CD4-positive, alpha-beta T cell (primary cell): ENCODE measurements at regions not wholly inside any gene's neighbourhood (a gene's known extent, or its start where the extent isn't known, plus 50 kb on each side); places are given as distances from the start of the nearest gene placed in this dataset.

ENCODE experiments used
- ATAC-seq: fragments of 200-7000 bp; cut with Tn5 transposase; one replicate; pipeline ENCODE4 v1.10.0; 2022; ENCODE audit warnings: mild to moderate bottlenecking; ENCODE audit not compliant: poor library complexity
- CTCF ChIA-PET: fragments of 350-600 bp; sonication (Branson Sonifier 250); formaldehyde crosslinking; loops from one replicate; lab custom pipeline; 2021; ENCODE audit warnings: antibody characterized with exemption, inconsistent platforms; lab: Charles Lee
- POLR2A ChIA-PET: fragments of 350-600 bp; sonication (Branson Sonifier 250); formaldehyde crosslinking; loops from one replicate; lab custom pipeline; 2021; ENCODE audit warnings: antibody characterized with exemption, inconsistent platforms; lab: Charles Lee
- DNase-seq, 14 experiments: peaks; one replicate each; pipeline ENCODE4 v3.0.0-alpha.2; 2013 to 2020; ENCODE audit warnings: mixed read lengths in 2 of 14
- H3K27ac ChIP-seq, 2 donors: one replicate each; pipeline versions ENCODE4 v1.5.1 to v1.7.0; 2013; ENCODE audit warnings: low read length in 2 of 2, low read depth in 1 of 2, mild to moderate bottlenecking in 1 of 2
- H3K27me3 ChIP-seq, 2 experiments: 1 replicate in 1 of 2; 2 replicates in 1 of 2; pipeline versions ENCODE4 v1.6.1 to v1.7.0; 2013; ENCODE audit warnings: low read length in 2 of 2, control low read depth in 1 of 2, mild to moderate bottlenecking in 1 of 2, moderate library complexity in 1 of 2; ENCODE audit not compliant: insufficient read depth in 2 of 2, control insufficient read depth in 1 of 2
- H3K36me3 ChIP-seq: one replicate; pipeline ENCODE4 v1.6.1; 2013; ENCODE audit warnings: low read length, control low read depth; ENCODE audit not compliant: insufficient read depth
- H3K4me1 ChIP-seq: one replicate; pipeline ENCODE4 v1.6.1; 2013; ENCODE audit warnings: low read length, control low read depth; ENCODE audit not compliant: insufficient read depth
- H3K4me3 ChIP-seq: one replicate; pipeline ENCODE4 v1.5.1; 2013; ENCODE audit warnings: mild to moderate bottlenecking, low read length, moderate library complexity
- H3K9me3 ChIP-seq, 2 experiments: 1 replicate in 1 of 2; 2 replicates in 1 of 2; pipeline versions ENCODE4 v1.6.1 to v1.7.0; 2013; ENCODE audit warnings: low read length in 2 of 2, mild to moderate bottlenecking in 2 of 2, control low read depth in 1 of 2, moderate library complexity in 1 of 2; ENCODE audit not compliant: control insufficient read depth in 1 of 2, insufficient read depth in 1 of 2
- H3K27ac Mint-ChIP-seq: one replicate; pipeline ENCODE4 v1.8.0; 2020; ENCODE audit warnings: mixed read lengths
- H3K27me3 Mint-ChIP-seq: one replicate; pipeline ENCODE4 v1.8.0; 2021; ENCODE audit warnings: mixed read lengths
- H3K36me3 Mint-ChIP-seq: one replicate; pipeline ENCODE4 v1.8.0; 2021; ENCODE audit warnings: low read depth, mixed read lengths
- H3K4me1 Mint-ChIP-seq: one replicate; pipeline ENCODE4 v1.8.0; 2021; ENCODE audit warnings: low read depth, mixed read lengths
- H3K4me3 Mint-ChIP-seq: one replicate; pipeline ENCODE4 v1.8.0; 2020; ENCODE audit warnings: mild to moderate bottlenecking, mixed read lengths
- H3K9me3 Mint-ChIP-seq: one replicate; pipeline ENCODE4 v1.8.0; 2020; ENCODE audit warnings: mixed read lengths
- CTCF ChIP-seq: fragments of 200-600 bp; IDR thresholded peaks from one replicate; pipeline ENCODE4 v1.8.0; 2022; ENCODE audit warnings: antibody characterized with exemption, mild to moderate bottlenecking
- intact Hi-C, 2 experiments: fragments of 100-400 bp; cut with DNase I in 1 of 2; cut with micrococcal nuclease in 1 of 2; formaldehyde crosslinking; loops; one replicate each; pipeline versions ENCODE4 v1.15.1 to v1.9.0; 2023 to 2025; cut with DNase I, micrococcal nuclease

- no peak for ATAC-seq
- Histone ChIP-seq H3K4me1 (no peaks in the 10 kb centered on the region), H3K9me3 (peaks cover 0 to 6% of the 10 kb centered on the region in 2 experiments), H3K27me3 (peaks cover 3% of the 10 kb centered on the region in 2 experiments), H3K27ac (no peak overlapping the region), H3K36me3 (no peaks in the 10 kb centered on the region), H3K4me3 (no peak overlapping the region)
- no peak overlapping the region for H3K27ac Mint-ChIP-seq
- ChIA-PET CTCF (no interaction called here), POLR2A (no interaction called here)
- intact Hi-C loops: no loop called here
- H3K36me3 Mint-ChIP-seq: no peaks in the 10 kb centered on the region
- no peak for DNase-seq
- H3K4me3 Mint-ChIP-seq: no peak overlapping the region
- no peaks in the 10 kb centered on the region for H3K4me1 Mint-ChIP-seq
- H3K27me3 Mint-ChIP-seq: peaks cover 24% of the 10 kb centered on the region
- H3K9me3 Mint-ChIP-seq: no peaks in the 10 kb centered on the region
- no peak for TF ChIP-seq CTCF
Measured at GRCh38 chr1:30262158-30262557, 461.2 kb downstream of the MATN1 start.

GRCh38 chr1:30260318-30260717, 463.1 kb downstream of the MATN1 start:
- Mint-ChIP-seq H3K4me1 (no peaks in the 10 kb centered on the region), H3K9me3 (no peaks in the 10 kb centered on the region), H3K27me3 (peaks cover 27% of the 10 kb centered on the region), H3K27ac (no peak overlapping the region), H3K36me3 (no peaks in the 10 kb centered on the region), H3K4me3 (no peak overlapping the region)
- intact Hi-C loops: no loop called here
- TF ChIP-seq CTCF: no peak
- POLR2A ChIA-PET: no interaction called here
- H3K4me3 ChIP-seq: no peak overlapping the region
- no peaks in the 10 kb centered on the region for H3K4me1 ChIP-seq
- peak in 1 of 14 experiments; percentile 11 for DNase-seq
- H3K27ac ChIP-seq: no peak overlapping the region
- H3K36me3 ChIP-seq: no peaks in the 10 kb centered on the region
- peaks cover 0 to 6% of the 10 kb centered on the region in 2 experiments for H3K9me3 ChIP-seq
- ATAC-seq: no peak
- peaks cover 3% of the 10 kb centered on the region in 2 experiments for H3K27me3 ChIP-seq
- CTCF ChIA-PET: no interaction called here

- ATAC-seq (no peak), DNase-seq (no peak)
- Mint-ChIP-seq H3K27me3 (peaks cover 31% of the 10 kb centered on the region), H3K4me3 (no peak overlapping the region), H3K27ac (no peak overlapping the region), H3K36me3 (no peaks in the 10 kb centered on the region), H3K4me1 (no peaks in the 10 kb centered on the region), H3K9me3 (no peaks in the 10 kb centered on the region)
- ChIA-PET POLR2A (no interaction called here), CTCF (no interaction called here)
- intact Hi-C loops: no loop called here
- Histone ChIP-seq H3K36me3 (no peaks in the 10 kb centered on the region), H3K4me1 (no peaks in the 10 kb centered on the region), H3K4me3 (no peak overlapping the region), H3K27me3 (peaks cover 3% of the 10 kb centered on the region in 2 experiments), H3K9me3 (peaks cover 0 to 6% of the 10 kb centered on the region in 2 experiments), H3K27ac (no peak overlapping the region)
- TF ChIP-seq CTCF: no peak
Measured at GRCh38 chr1:30259631-30260030, 463.8 kb downstream of the MATN1 start.
